Stimulated activated CD4-positive, alpha-beta T cell treated with anti-CD3 and anti-CD28 coated beads, TNF-alpha, amount 100 ng/mL, for 48 hours (primary cell): ENCODE measurements at regions not wholly inside any gene's neighbourhood (a gene's known extent, or its start where the extent isn't known, plus 50 kb on each side); places are given as distances from the start of the nearest gene placed in this dataset.
"Not testable (repeated sequence)": the region's sequence is repeated elsewhere in the genome, so short reads cannot be mapped to it uniquely, and the experiment has no call there.

Source experiments
- DNase-seq, 3 donors: peaks; one replicate each; pipeline ENCODE4 v3.0.0-alpha.2; 2020; ENCODE audit warnings: low read depth in 3 of 3

GRCh38 chr9:102385620-102386019 is 609.5 kb upstream of the CYLC2 start:
- DNase-seq: not testable (repeated sequence)

GRCh38 chr9:102362470-102363132 is 624.2 kb upstream of the GRIN3A start:
- DNase-seq: no peak

GRCh38 chr9:102360846-102361245 is 622.4 kb upstream of the GRIN3A start:
- DNase-seq: no peak

GRCh38 chr9:102355982-102356381 is 617.5 kb upstream of the GRIN3A start:
- DNase-seq: no peak

GRCh38 chr9:102354041-102354440 is 615.6 kb upstream of the GRIN3A start:
- DNase-seq: no peak

- DNase-seq: not testable (repeated sequence)
Observed at GRCh38 chr9:102337471-102337870, 599.0 kb upstream of the GRIN3A start.

- no peak for DNase-seq
Observed at GRCh38 chr9:102309379-102309778, 570.9 kb upstream of the GRIN3A start.

- no peak for DNase-seq
Observed at GRCh38 chr9:102295188-102295587, 556.7 kb upstream of the GRIN3A start.

GRCh38 chr9:102273952-102274351 is 535.5 kb upstream of the GRIN3A start:
- no peak for DNase-seq

- DNase-seq: no peak
Observed at GRCh38 chr9:102253099-102253498, 514.7 kb upstream of the GRIN3A start.

GRCh38 chr9:102244916-102245315 is 506.5 kb upstream of the GRIN3A start:
- no peak for DNase-seq

- DNase-seq: no peak
Observed at GRCh38 chr9:102237520-102237919, 499.1 kb upstream of the GRIN3A start.

- DNase-seq: no peak
Observed at GRCh38 chr9:102237094-102237493, 498.6 kb upstream of the GRIN3A start.

- DNase-seq: not testable (repeated sequence)
Observed at GRCh38 chr9:102227416-102227815, 489.0 kb upstream of the GRIN3A start.

- DNase-seq: no peak
Observed at GRCh38 chr9:102225841-102226441, 487.5 kb upstream of the GRIN3A start.

GRCh38 chr9:102223320-102224136 is 485.1 kb upstream of the GRIN3A start:
- not testable (repeated sequence) for DNase-seq

- no peak for DNase-seq
Observed at GRCh38 chr9:102209176-102209575, 470.7 kb upstream of the GRIN3A start.

- DNase-seq: no peak
Observed at GRCh38 chr9:102206432-102206831, 468.0 kb upstream of the GRIN3A start.

GRCh38 chr9:102205251-102205650 is 466.8 kb upstream of the GRIN3A start:
- no peak for DNase-seq

GRCh38 chr9:102202126-102202525 is 463.7 kb upstream of the GRIN3A start:
- DNase-seq: no peak

- no peak for DNase-seq
Observed at GRCh38 chr9:102185962-102186361, 447.5 kb upstream of the GRIN3A start.

- no peak for DNase-seq
Observed at GRCh38 chr9:102185371-102185770, 446.9 kb upstream of the GRIN3A start.

- DNase-seq: no peak
Observed at GRCh38 chr9:102178811-102179210, 440.4 kb upstream of the GRIN3A start.
